PFSK-1 (cell line): ENCODE measurements at regions not wholly inside any gene's neighbourhood (a gene's known extent, or its start where the extent isn't known, plus 50 kb on each side); places are given as distances from the start of the nearest gene placed in this dataset.
A peak's percentile ranks its signal among the peaks of the same experiment; 100 is the strongest.

Experiments used
- FOXP2 ChIP-seq: optimal IDR thresholded peaks from 2 replicates; pipeline ENCODE3; 2011; ENCODE audit warnings: borderline replicate concordance, control low read depth, inconsistent platforms; ENCODE audit not compliant: insufficient read depth; ENCODE audit errors: extremely low read length, extremely low read depth
- POLR2AphosphoS5 ChIP-seq: IDR thresholded peaks from 2 replicates; pipeline ENCODE4 v1.6.1; 2012; ENCODE audit warnings: low read depth, mild to moderate bottlenecking, control low read depth, low read length, moderate library complexity
- SIN3A ChIP-seq: IDR thresholded peaks from 2 replicates; pipeline ENCODE4 v1.6.1; 2012; ENCODE audit warnings: mild to moderate bottlenecking, low read length, moderate library complexity, borderline replicate concordance; ENCODE audit not compliant: insufficient read depth
- TAF1 ChIP-seq: IDR thresholded peaks from 2 replicates; pipeline ENCODE4 v1.6.1; 2012; ENCODE audit warnings: low read length, control low read depth, borderline replicate concordance; ENCODE audit not compliant: insufficient read depth
- TF ChIP-seq, protein P1 (sequence below), 2 experiments: IDR thresholded peaks; 2 replicates each; pipeline versions ENCODE4 v1.6.1 to v1.8.0; 2011 to 2012; ENCODE audit warnings: low read depth in 2 of 2, low read length in 2 of 2, control low read depth in 1 of 2, inconsistent platforms in 1 of 2, mild to moderate bottlenecking in 1 of 2, moderate library complexity in 1 of 2; ENCODE audit not compliant: insufficient read depth in 1 of 2

DNA sequence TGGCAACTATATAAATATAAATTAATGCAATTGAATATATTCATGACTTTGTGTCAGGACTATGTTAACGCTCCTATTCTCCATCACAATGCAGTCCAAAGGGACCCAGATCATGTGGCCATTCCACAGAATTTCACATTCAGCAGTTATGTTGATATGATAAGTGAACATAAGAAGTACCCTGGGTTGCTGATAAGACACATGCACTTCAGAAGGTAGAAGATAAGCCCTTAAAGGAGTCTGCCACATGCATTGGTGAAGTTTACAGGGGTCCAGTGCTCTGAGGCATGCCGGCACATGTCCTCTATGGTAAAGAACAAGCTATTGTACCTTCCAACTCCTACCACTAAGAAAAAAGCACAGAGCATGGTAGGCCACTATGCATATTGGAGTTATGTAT, 76.4 kb downstream of the PHAX start:
- TF ChIP-seq SIN3A (no peak), TAF1 (no peak)
- TF ChIP-seq, protein P1, sequence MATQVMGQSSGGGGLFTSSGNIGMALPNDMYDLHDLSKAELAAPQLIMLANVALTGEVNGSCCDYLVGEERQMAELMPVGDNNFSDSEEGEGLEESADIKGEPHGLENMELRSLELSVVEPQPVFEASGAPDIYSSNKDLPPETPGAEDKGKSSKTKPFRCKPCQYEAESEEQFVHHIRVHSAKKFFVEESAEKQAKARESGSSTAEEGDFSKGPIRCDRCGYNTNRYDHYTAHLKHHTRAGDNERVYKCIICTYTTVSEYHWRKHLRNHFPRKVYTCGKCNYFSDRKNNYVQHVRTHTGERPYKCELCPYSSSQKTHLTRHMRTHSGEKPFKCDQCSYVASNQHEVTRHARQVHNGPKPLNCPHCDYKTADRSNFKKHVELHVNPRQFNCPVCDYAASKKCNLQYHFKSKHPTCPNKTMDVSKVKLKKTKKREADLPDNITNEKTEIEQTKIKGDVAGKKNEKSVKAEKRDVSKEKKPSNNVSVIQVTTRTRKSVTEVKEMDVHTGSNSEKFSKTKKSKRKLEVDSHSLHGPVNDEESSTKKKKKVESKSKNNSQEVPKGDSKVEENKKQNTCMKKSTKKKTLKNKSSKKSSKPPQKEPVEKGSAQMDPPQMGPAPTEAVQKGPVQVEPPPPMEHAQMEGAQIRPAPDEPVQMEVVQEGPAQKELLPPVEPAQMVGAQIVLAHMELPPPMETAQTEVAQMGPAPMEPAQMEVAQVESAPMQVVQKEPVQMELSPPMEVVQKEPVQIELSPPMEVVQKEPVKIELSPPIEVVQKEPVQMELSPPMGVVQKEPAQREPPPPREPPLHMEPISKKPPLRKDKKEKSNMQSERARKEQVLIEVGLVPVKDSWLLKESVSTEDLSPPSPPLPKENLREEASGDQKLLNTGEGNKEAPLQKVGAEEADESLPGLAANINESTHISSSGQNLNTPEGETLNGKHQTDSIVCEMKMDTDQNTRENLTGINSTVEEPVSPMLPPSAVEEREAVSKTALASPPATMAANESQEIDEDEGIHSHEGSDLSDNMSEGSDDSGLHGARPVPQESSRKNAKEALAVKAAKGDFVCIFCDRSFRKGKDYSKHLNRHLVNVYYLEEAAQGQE (IDR thresholded peaks at IDR 0.05; ENCODE audit: insufficient read depth in 1 of 2, low read depth in 2 of 2, low read length in 2 of 2): no peak

DNA sequence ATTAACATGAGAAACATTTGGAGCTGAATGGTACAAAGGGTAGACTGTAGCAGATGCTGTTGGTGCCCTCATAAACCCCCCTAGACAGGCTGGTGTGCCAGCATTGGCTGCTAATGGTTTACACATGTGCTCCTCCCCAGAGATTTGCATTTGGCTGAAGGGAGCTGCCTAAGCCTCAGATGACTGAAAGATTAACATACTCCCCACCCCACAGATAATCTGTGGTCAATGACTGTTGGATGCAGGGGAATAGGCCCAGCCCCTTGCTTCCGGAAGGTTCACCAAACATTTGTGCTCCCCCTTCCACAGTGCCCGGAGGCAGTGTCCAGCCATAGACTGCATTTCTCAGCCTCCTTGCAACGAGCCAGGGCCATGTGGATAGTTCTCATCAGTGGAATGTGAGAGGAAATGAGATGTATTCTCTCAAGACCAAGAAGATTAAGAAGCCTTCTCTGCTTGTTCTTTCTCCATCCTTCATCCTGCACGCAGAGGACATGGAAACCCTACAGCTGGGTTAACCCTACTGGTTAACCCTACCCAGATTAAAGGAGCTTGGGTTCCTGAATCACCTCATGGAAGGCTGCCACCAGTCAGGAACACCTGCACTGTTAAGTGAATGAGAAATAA, 79.6 kb downstream of the PHAX start:
- TF ChIP-seq FOXP2 (no peak), POLR2AphosphoS5 (0 out of 2 replicates have a peak, but pooled peaks have one; percentile 32), TAF1 (0 out of 2 replicates have a peak, but pooled peaks have one; percentile 19)
- TF ChIP-seq, protein P1 (IDR thresholded peaks at IDR 0.05; ENCODE audit: insufficient read depth in 1 of 2, low read depth in 2 of 2, low read length in 2 of 2): no peak

DNA sequence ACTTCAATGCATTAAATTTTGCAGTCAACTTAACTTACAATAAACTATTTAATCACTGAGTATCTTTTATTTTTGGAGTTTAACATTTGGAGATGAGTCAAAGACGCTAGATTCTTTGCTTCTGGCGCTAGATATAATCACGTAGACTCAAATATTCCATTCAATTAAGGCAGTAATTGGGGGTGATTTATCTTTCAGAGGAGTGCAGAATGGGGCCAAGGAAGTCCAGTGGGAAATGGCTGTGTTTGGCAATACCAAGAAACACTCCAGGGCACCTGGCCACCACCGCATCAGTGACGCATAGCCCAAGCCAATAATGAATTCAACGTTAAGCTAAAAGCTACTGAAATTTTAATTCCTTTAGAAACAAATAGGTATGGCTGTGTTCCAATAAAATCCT, 81.2 kb downstream of the PHAX start:
- TF ChIP-seq TAF1: no peak

GRCh38 chr5:126682856-126683255, 82.1 kb downstream of the PHAX start:
- TF ChIP-seq POLR2AphosphoS5 (no peak), FOXP2 (no peak), SIN3A (no peak)
- TF ChIP-seq, protein P1 (IDR thresholded peaks at IDR 0.05; ENCODE audit: insufficient read depth in 1 of 2, low read depth in 2 of 2, low read length in 2 of 2): no peak

DNA sequence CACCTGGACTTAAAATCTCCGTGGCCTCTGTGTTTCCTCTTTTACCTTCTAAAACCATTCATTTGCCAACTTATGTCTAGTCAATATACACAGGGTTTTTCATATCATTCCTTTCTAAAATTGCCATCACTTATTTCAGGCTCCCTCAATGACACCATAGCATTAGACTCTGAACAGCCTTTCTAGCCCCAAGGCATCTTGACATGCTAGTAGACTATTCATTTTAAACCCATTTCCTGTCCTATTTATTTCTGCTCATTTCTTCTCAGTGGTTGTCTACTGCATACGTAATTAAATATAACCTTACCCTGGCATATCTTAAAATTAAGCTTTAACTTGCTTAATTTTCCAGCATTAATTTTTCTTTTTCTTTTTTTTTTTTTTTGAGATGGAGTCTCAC, 83.2 kb downstream of the PHAX start:
- no peak for TF ChIP-seq FOXP2
- TF ChIP-seq, protein P1 (IDR thresholded peaks at IDR 0.05; ENCODE audit: insufficient read depth in 1 of 2, low read depth in 2 of 2, low read length in 2 of 2): no peak
- no peak for TF ChIP-seq POLR2AphosphoS5
- TF ChIP-seq TAF1: no peak
- no peak for TF ChIP-seq SIN3A
